H1 (cell line): ENCODE measurements at regions not wholly inside any gene's neighbourhood (a gene's known extent, or its start where the extent isn't known, plus 50 kb on each side); places are given as distances from the start of the nearest gene placed in this dataset.

Experiments
- CTCF ChIA-PET: fragments of 300-600 bp; sonication (Branson Sonifier 250); formaldehyde crosslinking; loops from one replicate; lab custom pipeline; 2021; ENCODE audit not compliant: partially characterized antibody; lab: Charles Lee
- POLR2A ChIA-PET: fragments of 300-600 bp; sonication (Branson Sonifier 250); formaldehyde crosslinking; loops from one replicate; lab custom pipeline; 2021; ENCODE audit warnings: inconsistent platforms; ENCODE audit not compliant: partially characterized antibody; lab: Charles Lee
- DNase-seq, 2 experiments: peaks; one replicate each; pipeline versions ENCODE4 v3.0.0 to v3.0.0-alpha.2; 2010 to 2022; ENCODE audit warnings: low spot score in 2 of 2, low read depth in 1 of 2, mixed read lengths in 1 of 2
- FAIRE-seq: peaks from 2 replicates; lab custom pipeline; 2011; peaks lifted over from hg19 to GRCh38; lab: Jason Lieb, UNC
- H2AFZ ChIP-seq: 2 replicates; pipeline ENCODE4 v1.8.1; 2012; ENCODE audit warnings: low read length, inconsistent platforms
- H2AK5ac ChIP-seq: 2 replicates; pipeline ENCODE4 v1.6.1; 2013; ENCODE audit warnings: low read depth, low read length
- H2BK120ac ChIP-seq: replicated peaks from 2 replicates; pipeline ENCODE3; 2013; ENCODE audit warnings: low read depth, low read length, inconsistent platforms
- H2BK12ac ChIP-seq: 2 replicates; pipeline ENCODE4 v1.6.1; 2013; ENCODE audit warnings: low read depth, low read length
- H2BK15ac ChIP-seq: 2 replicates; pipeline ENCODE4 v1.6.1; 2013; ENCODE audit warnings: low read length
- H2BK20ac ChIP-seq: 2 replicates; pipeline ENCODE4 v1.6.1; 2013; ENCODE audit warnings: low read length
- H2BK5ac ChIP-seq: 2 replicates; pipeline ENCODE4 v1.6.1; 2013; ENCODE audit warnings: low read depth, low read length
- H3K14ac ChIP-seq: 2 replicates; pipeline ENCODE4 v1.6.1; 2013; ENCODE audit warnings: inconsistent platforms; ENCODE audit not compliant: insufficient read length
- H3K18ac ChIP-seq: 2 replicates; pipeline ENCODE4 v1.6.1; 2013; ENCODE audit warnings: low read length; ENCODE audit errors: extremely low read depth
- H3K23ac ChIP-seq: 2 replicates; pipeline ENCODE4 v1.6.1; 2013; ENCODE audit warnings: inconsistent platforms; ENCODE audit not compliant: insufficient read length
- H3K23me2 ChIP-seq: 2 replicates; pipeline ENCODE4 v1.6.1; 2013; ENCODE audit warnings: low read depth, low read length
- H3K27ac ChIP-seq: 2 replicates; pipeline ENCODE4 v1.6.1; 2011; ENCODE audit warnings: low read depth, low read length, inconsistent platforms
- H3K27me3 ChIP-seq, 4 experiments: replicated peaks in 1 of 4; 1 replicate in 1 of 4; 2 replicates in 3 of 4; pipeline versions ENCODE4 v1.6.1 to v1.8.1; 2011 to 2013; ENCODE audit warnings: low read length in 3 of 4, mild to moderate bottlenecking in 3 of 4, inconsistent platforms in 2 of 4, mixed read lengths in 2 of 4, moderate library complexity in 1 of 4; ENCODE audit not compliant: control insufficient read depth in 3 of 4, insufficient read depth in 3 of 4; ENCODE audit errors: extremely low read depth in 1 of 4
- H3K36me3 ChIP-seq, 4 experiments: 2 replicates each; pipeline versions ENCODE4 v1.6.1 to v1.8.1; 2011 to 2013; ENCODE audit warnings: mild to moderate bottlenecking in 4 of 4, low read length in 3 of 4, moderate library complexity in 2 of 4, control low read depth in 1 of 4, inconsistent platforms in 1 of 4; ENCODE audit not compliant: insufficient read depth in 4 of 4, control insufficient read depth in 2 of 4
- H3K4ac ChIP-seq: replicated peaks from 2 replicates; pipeline ENCODE3; 2013; ENCODE audit warnings: low read length, low read depth, mixed read lengths, inconsistent platforms; ENCODE audit not compliant: insufficient read length
- H3K4me1 ChIP-seq, 4 experiments: replicated peaks in 1 of 4; 1 replicate in 1 of 4; 2 replicates in 3 of 4; pipeline versions ENCODE4 v1.6.1 to v1.8.1; 2011 to 2013; ENCODE audit warnings: low read length in 3 of 4, inconsistent platforms in 2 of 4, mixed read lengths in 1 of 4; ENCODE audit not compliant: insufficient read depth in 4 of 4, control insufficient read depth in 3 of 4
- H3K4me2 ChIP-seq, 2 experiments: 2 replicates each; pipeline versions ENCODE4 v1.6.1 to v1.8.1; 2011 to 2013; ENCODE audit warnings: low read depth in 2 of 2, low read length in 2 of 2, control low read depth in 1 of 2, inconsistent platforms in 1 of 2, mild to moderate bottlenecking in 1 of 2; ENCODE audit not compliant: insufficient read depth in 1 of 2
- H3K4me3 ChIP-seq, 4 experiments: fragments of 200-600, 300-600 bp in 1 of 4; sonication (generic), shearing (Covaris generic), sonication (Bioruptor Twin) in 1 of 4; 2 replicates each; pipeline versions ENCODE4 v1.5.1 to v1.8.1; 2011 to 2016; ENCODE audit warnings: low read length in 4 of 4, low read depth in 3 of 4, control low read depth in 2 of 4, inconsistent platforms in 2 of 4, mild to moderate bottlenecking in 2 of 4, mixed read lengths in 1 of 4, moderate library complexity in 1 of 4; ENCODE audit not compliant: insufficient read depth in 2 of 4; ENCODE audit errors: extremely low read depth in 1 of 4
- H3K56ac ChIP-seq: replicated peaks from 2 replicates; pipeline ENCODE3; 2013; ENCODE audit warnings: low read depth, mild to moderate bottlenecking, mixed read lengths, low read length, inconsistent platforms; ENCODE audit not compliant: insufficient read length
- H3K79me1 ChIP-seq: 2 replicates; pipeline ENCODE4 v1.6.1; 2013; ENCODE audit warnings: low read depth, low read length, control low read depth
- H3K79me2 ChIP-seq, 2 experiments: 2 replicates each; pipeline versions ENCODE4 v1.6.1 to v1.8.1; 2012 to 2013; ENCODE audit warnings: low read length in 2 of 2, mild to moderate bottlenecking in 2 of 2, inconsistent platforms in 1 of 2; ENCODE audit not compliant: insufficient read depth in 2 of 2, control insufficient read depth in 1 of 2
- H3K9ac ChIP-seq, 4 experiments: replicated peaks in 1 of 4; 1 replicate in 1 of 4; 2 replicates in 3 of 4; pipeline versions ENCODE4 v1.6.1 to v1.8.1; 2011 to 2013; ENCODE audit warnings: low read depth in 3 of 4, low read length in 3 of 4, control low read depth in 2 of 4, mild to moderate bottlenecking in 2 of 4, moderate library complexity in 2 of 4, inconsistent platforms in 1 of 4; ENCODE audit errors: extremely low read depth in 1 of 4
- H3K9me3 ChIP-seq, 2 experiments: 2 replicates each; pipeline versions ENCODE4 v1.6.1 to v1.8.1; 2012 to 2013; ENCODE audit warnings: mild to moderate bottlenecking in 2 of 2, moderate library complexity in 2 of 2, control low read depth in 1 of 2, inconsistent platforms in 1 of 2, low read depth in 1 of 2, low read length in 1 of 2, mixed read lengths in 1 of 2; ENCODE audit not compliant: insufficient read depth in 2 of 2
- H4K20me1 ChIP-seq, 2 experiments: replicated peaks in 1 of 2; 2 replicates each; pipeline versions ENCODE3 to v1.8.1; 2011 to 2013; ENCODE audit warnings: inconsistent platforms in 2 of 2, low read length in 2 of 2, mild to moderate bottlenecking in 1 of 2; ENCODE audit not compliant: insufficient read depth in 2 of 2, control insufficient read depth in 1 of 2
- H4K5ac ChIP-seq: 2 replicates; pipeline ENCODE4 v1.6.1; 2013; ENCODE audit warnings: low read length, low read depth, mixed read lengths, inconsistent platforms; ENCODE audit not compliant: insufficient read length
- H4K8ac ChIP-seq: 2 replicates; pipeline ENCODE4 v1.8.0; 2013; ENCODE audit warnings: mild to moderate bottlenecking, moderate library complexity, low read length, inconsistent platforms; ENCODE audit not compliant: insufficient read depth; ENCODE audit errors: extremely low read depth
- H4K91ac ChIP-seq: replicated peaks from 2 replicates; pipeline ENCODE3; 2013; ENCODE audit warnings: low read length, mixed read lengths, inconsistent platforms; ENCODE audit not compliant: insufficient read length
- KDM4A ChIP-seq: IDR thresholded peaks from one replicate; pipeline ENCODE4 v1.7.1; 2012; ENCODE audit warnings: low read depth, mild to moderate bottlenecking, moderate library complexity, low read length, inconsistent platforms; ENCODE audit not compliant: severe bottlenecking
- WGBS, 2 experiments: shearing (Covaris generic) in 1 of 2; methylation state at CpG; one replicate each; pipeline versions ENCODE4 v1.1.6 to v1.1.7; 2013 to 2015; ENCODE audit warnings: low lambda C conversion rate in 2 of 2, mixed read lengths in 2 of 2, inconsistent platforms in 1 of 2, low coverage in 1 of 2, missing lambda C conversion rate in 1 of 2; ENCODE audit not compliant: insufficient replicate concordance in 2 of 2, insufficient coverage in 1 of 2, insufficient read length in 1 of 2; ENCODE audit errors: extremely low coverage in 1 of 2, missing lambda C conversion rate in 1 of 2; 5-methylcytosine and 5-hydroxymethylcytosine counted together

- H3K56ac ChIP-seq: no peak overlapping the region
- no peaks in the 10 kb centered on the region for H3K36me3 ChIP-seq
- TF ChIP-seq KDM4A: no peak
- WGBS, 2 experiments: 87% methylated on average over 5 of the region's 6 CpGs; no CpG with 5 or more reads in 1 of the 2 experiments
- CTCF ChIA-PET: interaction anchor here (0.6 to 4.2 kb wide), 17 partner anchors 8 to 452 kb away, joined by 3 to 47 read pairs (median 8); no protein-coding TSS in a partner anchor
- peak overlapping the region; percentile 34 for H4K91ac ChIP-seq
- no peak overlapping the region for H4K8ac ChIP-seq
- H4K20me1 ChIP-seq: no peaks in the 10 kb centered on the region
- H3K4me2 ChIP-seq: no peak overlapping the region
- POLR2A ChIA-PET: no interaction called here
- H3K9ac ChIP-seq: no peak overlapping the region
- H3K18ac ChIP-seq: no peak overlapping the region
- H2AK5ac ChIP-seq: peak overlapping the region; percentile 77; the same call in 1 of the 2 replicates
- H3K14ac ChIP-seq: no peak overlapping the region
- no peak overlapping the region for H2AFZ ChIP-seq
- 0 out of 2 replicates have a peak overlapping the region, but pooled peaks have one; percentile 2 for H2BK5ac ChIP-seq
- no peak overlapping the region for H3K27ac ChIP-seq
- peaks cover 4 to 13% (median 10%) of the 10 kb centered on the region in 4 experiments for H3K4me1 ChIP-seq
- peaks cover 2% of the 10 kb centered on the region for H3K23me2 ChIP-seq
- FAIRE-seq: no peak
- H3K27me3 ChIP-seq: no peaks in the 10 kb centered on the region
- H4K5ac ChIP-seq: no peak overlapping the region
- 0 out of 2 replicates have a peak overlapping the region, but pooled peaks have one; percentile 71 for H2BK12ac ChIP-seq
- no peak overlapping the region for H2BK120ac ChIP-seq
- peak overlapping the region; percentile 51 for H3K4ac ChIP-seq
- no peak overlapping the region for H3K23ac ChIP-seq
- H3K4me3 ChIP-seq: no peak overlapping the region
- peak in 1 of 2 experiments; percentile 29 for DNase-seq
- H3K79me2 ChIP-seq: no peaks in the 10 kb centered on the region
- H3K79me1 ChIP-seq: no peaks in the 10 kb centered on the region
- H2BK15ac ChIP-seq: peak overlapping the region; percentile 20; the same call in 1 of the 2 replicates
- H3K9me3 ChIP-seq: peaks cover 2 to 6% of the 10 kb centered on the region in 2 experiments; a peak in 2 of 4 replicates
- no peak overlapping the region for H2BK20ac ChIP-seq
Observed at GRCh38 chr1:5744341-5744740, 247.9 kb downstream of the NPHP4 start.
